Bronchial epithelial cell (primary cell): ENCODE measurements at regions not wholly inside any gene's neighbourhood (a gene's known extent, or its start where the extent isn't known, plus 50 kb on each side); places are given as distances from the start of the nearest gene placed in this dataset.

Experiments used
- DNase-seq: peaks from one replicate; pipeline ENCODE4 v3.0.0-alpha.2; 2010; ENCODE audit warnings: low read depth
- FAIRE-seq: peaks from 2 replicates; lab custom pipeline; 2011; peaks lifted over from hg19 to GRCh38; lab: Jason Lieb, UNC
- H3K27me3 ChIP-seq: 2 replicates; pipeline ENCODE4 v1.5.1; 2011; ENCODE audit warnings: low read length; ENCODE audit not compliant: control insufficient read depth, insufficient read depth
- H3K36me3 ChIP-seq: 2 replicates; pipeline ENCODE4 v1.5.1; 2011; ENCODE audit warnings: low read length; ENCODE audit not compliant: control insufficient read depth, insufficient read depth
- H3K4me3 ChIP-seq: 2 replicates; pipeline ENCODE4 v1.5.1; 2011; ENCODE audit warnings: mild to moderate bottlenecking, low read depth, low read length, control low read depth
- TF ChIP-seq, protein P1 (sequence below): IDR thresholded peaks from 2 replicates; pipeline ENCODE4 v1.5.1; 2011; ENCODE audit warnings: mild to moderate bottlenecking, moderate library complexity, low read length, control low read depth, inconsistent platforms; ENCODE audit not compliant: insufficient read depth, severe bottlenecking

DNA sequence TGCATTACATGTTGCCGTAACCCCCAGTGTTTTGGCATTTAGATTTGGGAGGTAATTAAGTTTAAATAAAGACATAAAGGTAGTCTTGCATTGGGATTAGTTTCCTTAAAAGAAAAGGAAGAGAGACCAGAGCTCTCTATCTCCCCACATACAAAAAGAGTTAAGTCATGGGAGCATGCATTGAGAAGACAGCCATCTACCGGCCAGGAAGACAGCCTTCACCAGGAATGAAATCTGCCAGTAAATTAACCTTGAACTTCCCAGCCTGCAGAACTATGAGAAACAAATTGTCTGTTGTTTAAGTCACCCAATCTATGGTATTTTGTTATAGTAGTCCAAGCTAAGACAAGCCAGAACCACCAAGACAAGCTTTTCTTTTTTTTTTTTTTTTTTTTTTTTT lies 567.0 kb upstream of the CDH18 start:
- TF ChIP-seq, protein P1, sequence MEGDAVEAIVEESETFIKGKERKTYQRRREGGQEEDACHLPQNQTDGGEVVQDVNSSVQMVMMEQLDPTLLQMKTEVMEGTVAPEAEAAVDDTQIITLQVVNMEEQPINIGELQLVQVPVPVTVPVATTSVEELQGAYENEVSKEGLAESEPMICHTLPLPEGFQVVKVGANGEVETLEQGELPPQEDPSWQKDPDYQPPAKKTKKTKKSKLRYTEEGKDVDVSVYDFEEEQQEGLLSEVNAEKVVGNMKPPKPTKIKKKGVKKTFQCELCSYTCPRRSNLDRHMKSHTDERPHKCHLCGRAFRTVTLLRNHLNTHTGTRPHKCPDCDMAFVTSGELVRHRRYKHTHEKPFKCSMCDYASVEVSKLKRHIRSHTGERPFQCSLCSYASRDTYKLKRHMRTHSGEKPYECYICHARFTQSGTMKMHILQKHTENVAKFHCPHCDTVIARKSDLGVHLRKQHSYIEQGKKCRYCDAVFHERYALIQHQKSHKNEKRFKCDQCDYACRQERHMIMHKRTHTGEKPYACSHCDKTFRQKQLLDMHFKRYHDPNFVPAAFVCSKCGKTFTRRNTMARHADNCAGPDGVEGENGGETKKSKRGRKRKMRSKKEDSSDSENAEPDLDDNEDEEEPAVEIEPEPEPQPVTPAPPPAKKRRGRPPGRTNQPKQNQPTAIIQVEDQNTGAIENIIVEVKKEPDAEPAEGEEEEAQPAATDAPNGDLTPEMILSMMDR, result no peak
- DNase-seq, result no peak
- Histone ChIP-seq H3K36me3 (no peaks in the 10 kb centered on the region), H3K27me3 (no peaks in the 10 kb centered on the region), H3K4me3 (no peak overlapping the region)
- FAIRE-seq, result no peak

DNA sequence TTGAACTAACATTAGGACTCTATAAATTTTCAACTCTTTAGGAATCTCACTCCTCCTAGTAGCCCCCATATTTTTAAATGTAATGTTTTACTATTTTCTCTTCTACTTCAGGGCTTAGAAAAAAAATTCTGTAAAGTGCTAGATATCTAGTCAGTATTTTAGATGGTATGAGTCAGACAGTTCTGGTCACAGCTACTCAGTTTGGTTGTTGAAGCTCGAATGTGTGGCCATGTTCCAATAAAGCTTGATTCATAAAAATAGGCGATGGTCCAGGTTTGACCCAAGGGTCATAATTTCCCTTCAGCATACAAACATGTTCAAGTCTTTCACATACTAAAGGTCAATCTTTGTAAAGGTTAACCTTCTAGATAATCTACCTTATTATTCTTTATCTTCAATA lies 566.0 kb upstream of the CDH18 start:
- FAIRE-seq, result no peak
- Histone ChIP-seq H3K36me3 (no peaks in the 10 kb centered on the region), H3K4me3 (no peak overlapping the region), H3K27me3 (no peaks in the 10 kb centered on the region)
- no peak for DNase-seq
- TF ChIP-seq, protein P1, result no peak

DNA sequence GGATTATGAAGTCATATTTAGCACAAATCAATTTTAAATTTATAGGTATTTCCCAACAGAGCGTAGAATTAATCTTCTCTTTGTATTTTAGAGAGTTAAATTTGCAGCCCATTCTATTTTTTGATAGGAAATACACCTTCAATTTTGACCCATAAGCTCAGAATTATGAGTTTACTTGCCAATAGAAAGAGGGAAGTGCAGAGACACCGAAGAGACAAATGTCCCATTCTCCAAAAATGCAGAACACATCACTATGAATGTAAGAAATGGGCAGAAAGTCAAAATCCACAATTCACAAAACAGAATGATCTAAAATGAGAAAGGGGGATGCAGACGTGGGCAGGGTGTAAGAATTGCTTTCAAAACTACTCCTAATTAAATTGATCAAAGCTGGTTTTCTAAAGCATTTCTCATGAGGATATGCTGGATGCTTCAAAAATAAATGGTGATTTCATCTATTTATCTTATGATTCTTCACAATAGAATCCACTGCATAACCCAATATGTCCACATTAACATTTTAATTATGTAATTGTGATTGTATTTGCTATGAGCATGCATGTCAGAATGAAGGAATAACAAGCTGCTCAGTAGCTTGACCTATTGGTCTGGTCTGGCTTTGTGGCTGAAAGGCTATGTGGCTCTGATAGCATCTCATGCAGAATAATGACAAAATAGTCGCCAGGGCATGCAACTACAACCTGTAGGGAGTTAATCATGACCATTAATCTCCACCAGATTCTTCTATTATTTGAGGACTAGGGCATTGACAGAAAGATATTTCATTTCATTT lies 550.1 kb upstream of the CDH18 start:
- Histone ChIP-seq H3K36me3 (no peaks in the 10 kb centered on the region), H3K4me3 (no peak overlapping the region), H3K27me3 (no peaks in the 10 kb centered on the region)
- no peak for DNase-seq
- no peak for FAIRE-seq
- TF ChIP-seq, protein P1, result no peak

DNA sequence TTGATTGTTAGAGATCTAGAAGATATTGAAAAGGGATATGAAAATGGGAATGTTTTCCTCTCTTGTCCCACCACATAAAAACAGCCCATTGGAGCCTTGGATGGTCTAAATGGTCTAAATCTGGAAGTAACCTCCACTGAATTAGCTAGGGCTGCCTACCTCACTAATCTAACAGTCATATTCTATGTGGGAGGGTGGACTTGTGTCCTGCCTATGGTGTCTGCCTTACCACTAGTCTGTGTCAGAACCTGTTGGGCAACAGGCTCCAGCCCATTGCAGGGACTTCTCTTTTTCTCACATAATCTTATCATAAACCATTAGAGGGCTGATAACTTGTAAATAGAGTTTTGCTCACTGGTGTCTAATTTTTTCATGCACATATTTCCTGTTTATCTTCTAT lies 548.8 kb upstream of the CDH18 start:
- TF ChIP-seq, protein P1, result no peak
- H3K27me3 ChIP-seq, result no peaks in the 10 kb centered on the region
- FAIRE-seq (no peak), DNase-seq (no peak)
- H3K36me3 ChIP-seq, result no peaks in the 10 kb centered on the region
- H3K4me3 ChIP-seq, result no peak overlapping the region

DNA sequence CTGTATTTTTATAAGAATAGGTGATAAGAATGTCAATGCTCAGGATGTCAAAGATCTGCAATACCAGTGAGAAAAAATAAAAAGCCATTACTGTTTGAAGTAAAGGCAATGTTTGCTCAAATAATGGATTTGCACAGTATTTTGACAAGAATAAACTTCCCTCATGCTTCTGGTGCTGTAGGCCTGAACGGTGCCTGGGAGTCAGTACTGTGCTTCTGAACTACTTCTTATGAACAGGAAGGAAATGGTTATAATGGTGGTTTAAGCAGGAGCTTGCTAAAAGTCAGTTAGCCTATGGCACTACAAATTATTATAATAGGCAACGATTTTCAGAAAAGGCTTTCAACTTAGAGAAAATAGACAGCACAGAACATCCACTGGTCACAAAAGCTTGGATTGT lies 548.3 kb upstream of the CDH18 start:
- no peak for FAIRE-seq
- H3K4me3 ChIP-seq, result no peak overlapping the region

More for the DNA sequence above, 548.3 kb upstream of the CDH18 start:
- TF ChIP-seq, protein P1, result no peak
- no peak for DNase-seq
- Histone ChIP-seq H3K36me3 (no peaks in the 10 kb centered on the region), H3K27me3 (no peaks in the 10 kb centered on the region)
